ENCODE measurements at regions not wholly inside any gene's neighbourhood (a gene's known extent, or its start where the extent isn't known, plus 50 kb on each side); places are given as distances from the start of the nearest gene placed in this dataset.

- no peaks in the 10 kb centered on the region for H3K4me1 ChIP-seq (ENCODE audit: control insufficient read depth, insufficient read depth, low read length)
- H3K9me3 ChIP-seq (ENCODE audit: control insufficient read depth, insufficient read depth, low read depth, low read length) = no peaks in the 10 kb centered on the region
- TF ChIP-seq, protein P1, sequence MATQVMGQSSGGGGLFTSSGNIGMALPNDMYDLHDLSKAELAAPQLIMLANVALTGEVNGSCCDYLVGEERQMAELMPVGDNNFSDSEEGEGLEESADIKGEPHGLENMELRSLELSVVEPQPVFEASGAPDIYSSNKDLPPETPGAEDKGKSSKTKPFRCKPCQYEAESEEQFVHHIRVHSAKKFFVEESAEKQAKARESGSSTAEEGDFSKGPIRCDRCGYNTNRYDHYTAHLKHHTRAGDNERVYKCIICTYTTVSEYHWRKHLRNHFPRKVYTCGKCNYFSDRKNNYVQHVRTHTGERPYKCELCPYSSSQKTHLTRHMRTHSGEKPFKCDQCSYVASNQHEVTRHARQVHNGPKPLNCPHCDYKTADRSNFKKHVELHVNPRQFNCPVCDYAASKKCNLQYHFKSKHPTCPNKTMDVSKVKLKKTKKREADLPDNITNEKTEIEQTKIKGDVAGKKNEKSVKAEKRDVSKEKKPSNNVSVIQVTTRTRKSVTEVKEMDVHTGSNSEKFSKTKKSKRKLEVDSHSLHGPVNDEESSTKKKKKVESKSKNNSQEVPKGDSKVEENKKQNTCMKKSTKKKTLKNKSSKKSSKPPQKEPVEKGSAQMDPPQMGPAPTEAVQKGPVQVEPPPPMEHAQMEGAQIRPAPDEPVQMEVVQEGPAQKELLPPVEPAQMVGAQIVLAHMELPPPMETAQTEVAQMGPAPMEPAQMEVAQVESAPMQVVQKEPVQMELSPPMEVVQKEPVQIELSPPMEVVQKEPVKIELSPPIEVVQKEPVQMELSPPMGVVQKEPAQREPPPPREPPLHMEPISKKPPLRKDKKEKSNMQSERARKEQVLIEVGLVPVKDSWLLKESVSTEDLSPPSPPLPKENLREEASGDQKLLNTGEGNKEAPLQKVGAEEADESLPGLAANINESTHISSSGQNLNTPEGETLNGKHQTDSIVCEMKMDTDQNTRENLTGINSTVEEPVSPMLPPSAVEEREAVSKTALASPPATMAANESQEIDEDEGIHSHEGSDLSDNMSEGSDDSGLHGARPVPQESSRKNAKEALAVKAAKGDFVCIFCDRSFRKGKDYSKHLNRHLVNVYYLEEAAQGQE (IDR thresholded peaks at IDR 0.05; ENCODE audit: insufficient read depth in 1 of 2, low read depth in 2 of 2, low read length in 1 of 2) = no peak
- TF ChIP-seq SIN3A (IDR thresholded peaks at IDR 0.05; ENCODE audit: borderline replicate concordance, insufficient read depth, low read depth, low read length) (no peak), CTCF (IDR thresholded peaks at IDR 0.05) (no peak), TCF7L2 (IDR thresholded peaks at IDR 0.05; ENCODE audit: low read depth, low read length) (no peak), POLR2AphosphoS5 (IDR thresholded peaks at IDR 0.05; ENCODE audit: low read depth, low read length) (no peak)
- H3K4me3 ChIP-seq (ENCODE audit: low read depth in 2 of 2, low read length in 2 of 2) = no peak overlapping the region
- H3K27me3 ChIP-seq (ENCODE audit: control insufficient read depth, insufficient read depth, low read length) = no peaks in the 10 kb centered on the region
- ATAC-seq (no peak), DNase-seq (ENCODE audit: low read depth, low spot score) (no peak)
- BruUV-seq (replicated peaks) = no TSS peak
- ChIA-PET POLR2A (no interaction called here), CTCF (no interaction called here)
- no peaks in the 10 kb centered on the region for H3K36me3 ChIP-seq (ENCODE audit: control insufficient read depth, insufficient read depth, low read length)
- no peak overlapping the region for H3K27ac ChIP-seq (ENCODE audit: low read length)
- in situ Hi-C loops (cut with HindIII; ENCODE audit: low pct_unique_long_range_greater_than_20kb, low sequenced_read_pairs) = no loop called here
- intact Hi-C loops (cut with micrococcal nuclease; ENCODE audit: unreplicated experiment) = no loop called here
Measured at GRCh38 chr13:74883834-74884233, 598.1 kb downstream of the TBC1D4 start.

- no peak for DNase-seq (ENCODE audit: low read depth, low spot score)
- intact Hi-C loops (cut with micrococcal nuclease; ENCODE audit: unreplicated experiment) (no loop called here), in situ Hi-C loops (cut with HindIII; ENCODE audit: low pct_unique_long_range_greater_than_20kb, low sequenced_read_pairs) (no loop called here)
- CTCF ChIA-PET = no interaction called here
- Histone ChIP-seq H3K9me3 (ENCODE audit: control insufficient read depth, insufficient read depth, low read depth, low read length) (no peaks in the 10 kb centered on the region), H3K27me3 (ENCODE audit: control insufficient read depth, insufficient read depth, low read length) (no peaks in the 10 kb centered on the region), H3K36me3 (ENCODE audit: control insufficient read depth, insufficient read depth, low read length) (no peaks in the 10 kb centered on the region), H3K4me3 (ENCODE audit: low read depth in 2 of 2, low read length in 2 of 2) (no peak overlapping the region), H3K4me1 (ENCODE audit: control insufficient read depth, insufficient read depth, low read length) (no peaks in the 10 kb centered on the region), H3K27ac (ENCODE audit: low read length) (no peak overlapping the region)
- POLR2A ChIA-PET = no interaction called here
- TF ChIP-seq TCF7L2 (IDR thresholded peaks at IDR 0.05; ENCODE audit: low read depth, low read length) = peak; percentile 91
- TF ChIP-seq, protein P1 (IDR thresholded peaks at IDR 0.05; ENCODE audit: insufficient read depth in 1 of 2, low read depth in 2 of 2, low read length in 1 of 2) = no peak
- no TSS peak for BruUV-seq (replicated peaks)
- ATAC-seq = peak; percentile 51
Measured at GRCh38 chr13:74871369-74872070, 610.4 kb downstream of the TBC1D4 start.

Data from Panc1 (cell line).